ENCODE measurements at regions not wholly inside any gene's neighbourhood (a gene's known extent, or its start where the extent isn't known, plus 50 kb on each side); places are given as distances from the start of the nearest gene placed in this dataset.

DNA sequence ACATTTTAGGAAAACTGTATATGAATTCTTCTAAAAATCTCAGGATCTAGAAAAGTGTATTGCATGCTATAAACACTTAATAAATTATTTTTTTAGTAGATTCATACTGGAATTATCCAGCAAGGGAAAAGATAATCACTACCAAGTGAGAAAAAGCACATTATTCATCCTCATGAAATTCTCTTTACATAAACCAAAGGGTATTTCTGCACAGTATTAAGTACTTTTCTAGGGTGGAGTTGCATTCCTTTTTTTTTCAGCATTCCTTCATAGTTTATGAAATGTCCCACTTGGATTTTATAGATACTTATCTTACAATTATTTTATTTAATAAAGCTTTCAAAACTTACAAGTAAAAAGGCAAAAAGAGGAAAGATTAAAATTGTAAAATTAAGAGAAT is 403.3 kb downstream of the HGF start:
- no peak overlapping the region for H3K4me3 ChIP-seq (ENCODE audit: low read depth, low read length)
- TF ChIP-seq, protein P1, sequence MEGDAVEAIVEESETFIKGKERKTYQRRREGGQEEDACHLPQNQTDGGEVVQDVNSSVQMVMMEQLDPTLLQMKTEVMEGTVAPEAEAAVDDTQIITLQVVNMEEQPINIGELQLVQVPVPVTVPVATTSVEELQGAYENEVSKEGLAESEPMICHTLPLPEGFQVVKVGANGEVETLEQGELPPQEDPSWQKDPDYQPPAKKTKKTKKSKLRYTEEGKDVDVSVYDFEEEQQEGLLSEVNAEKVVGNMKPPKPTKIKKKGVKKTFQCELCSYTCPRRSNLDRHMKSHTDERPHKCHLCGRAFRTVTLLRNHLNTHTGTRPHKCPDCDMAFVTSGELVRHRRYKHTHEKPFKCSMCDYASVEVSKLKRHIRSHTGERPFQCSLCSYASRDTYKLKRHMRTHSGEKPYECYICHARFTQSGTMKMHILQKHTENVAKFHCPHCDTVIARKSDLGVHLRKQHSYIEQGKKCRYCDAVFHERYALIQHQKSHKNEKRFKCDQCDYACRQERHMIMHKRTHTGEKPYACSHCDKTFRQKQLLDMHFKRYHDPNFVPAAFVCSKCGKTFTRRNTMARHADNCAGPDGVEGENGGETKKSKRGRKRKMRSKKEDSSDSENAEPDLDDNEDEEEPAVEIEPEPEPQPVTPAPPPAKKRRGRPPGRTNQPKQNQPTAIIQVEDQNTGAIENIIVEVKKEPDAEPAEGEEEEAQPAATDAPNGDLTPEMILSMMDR (IDR thresholded peaks at IDR 0.05; ENCODE audit: borderline replicate concordance, insufficient read depth, low read depth, low read length) = no peak

DNA sequence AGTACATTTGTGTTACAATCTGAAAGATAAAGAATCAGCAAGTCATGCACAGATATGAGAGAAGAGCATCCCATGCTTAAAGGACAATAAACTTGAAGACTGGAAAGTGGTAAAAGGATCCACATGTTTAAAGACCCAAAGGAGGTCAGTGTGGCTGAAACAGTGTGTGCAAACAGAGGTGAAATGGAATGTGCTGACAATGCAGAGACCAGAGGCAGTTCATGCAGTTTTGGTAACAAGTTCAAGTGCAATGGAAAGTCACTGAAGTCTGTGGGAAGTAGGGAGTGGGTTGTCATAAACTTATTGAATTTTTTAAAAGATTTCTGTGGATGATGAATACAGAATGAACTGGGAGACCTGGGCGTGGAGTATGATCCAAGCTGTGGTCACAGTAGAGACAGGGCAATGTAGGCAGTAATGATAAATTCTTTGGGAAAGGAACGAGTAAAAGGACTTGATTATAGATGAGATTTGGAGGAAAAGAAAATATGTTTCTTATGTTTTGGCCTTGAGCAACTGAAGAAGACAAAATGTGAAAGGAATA is 408.0 kb downstream of the HGF start:
- TF ChIP-seq, protein P1 (IDR thresholded peaks at IDR 0.05; ENCODE audit: borderline replicate concordance, insufficient read depth, low read depth, low read length) = no peak

DNA sequence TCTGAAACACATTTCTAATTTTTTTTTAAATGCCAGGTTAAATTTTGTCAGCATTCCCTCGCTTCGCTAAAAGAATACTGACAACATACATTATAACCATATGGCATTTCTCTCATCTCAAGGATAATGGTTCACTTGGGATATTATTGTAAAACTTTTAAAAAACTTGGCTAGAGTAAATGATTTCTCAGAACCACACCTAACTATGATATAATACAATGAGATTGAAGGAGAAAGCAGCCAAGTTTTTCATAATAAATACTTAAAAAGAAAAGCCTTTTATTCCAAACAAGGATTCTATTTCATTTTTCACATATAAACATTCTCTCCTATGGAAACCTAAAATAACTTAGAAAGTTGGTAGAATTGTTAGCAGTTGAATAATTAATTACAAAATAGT is 413.9 kb downstream of the HGF start:
- TF ChIP-seq, protein P1 (IDR thresholded peaks at IDR 0.05; ENCODE audit: borderline replicate concordance, insufficient read depth, low read depth, low read length) = no peak

More for the DNA sequence above, 408.0 kb downstream of the HGF start:
- no peak overlapping the region for H3K4me3 ChIP-seq (ENCODE audit: low read depth, low read length)

DNA sequence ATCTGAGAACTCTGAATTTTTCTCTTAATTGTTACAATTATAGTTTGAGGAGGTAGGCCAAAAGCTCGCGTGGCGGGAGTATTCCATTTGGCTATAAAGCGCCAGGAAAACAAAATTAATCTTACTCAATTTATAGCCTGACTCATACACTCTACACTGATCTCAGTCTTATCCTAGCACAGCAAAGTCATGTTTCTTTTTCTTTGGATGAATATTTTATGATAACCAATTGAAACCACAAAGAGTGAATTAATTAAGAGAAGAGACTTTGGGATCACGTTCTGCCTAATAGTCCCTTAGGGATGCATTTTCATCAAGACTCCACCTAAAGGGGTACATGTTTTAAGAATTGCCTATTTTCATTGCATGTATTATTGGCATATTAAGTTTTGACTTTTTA is 420.8 kb downstream of the HGF start:
- TF ChIP-seq, protein P1 (IDR thresholded peaks at IDR 0.05; ENCODE audit: borderline replicate concordance, insufficient read depth, low read depth, low read length) = no peak
- no peak overlapping the region for H3K4me3 ChIP-seq (ENCODE audit: low read depth, low read length)

More for the DNA sequence above, 413.9 kb downstream of the HGF start:
- no peak overlapping the region for H3K4me3 ChIP-seq (ENCODE audit: low read depth, low read length)

DNA sequence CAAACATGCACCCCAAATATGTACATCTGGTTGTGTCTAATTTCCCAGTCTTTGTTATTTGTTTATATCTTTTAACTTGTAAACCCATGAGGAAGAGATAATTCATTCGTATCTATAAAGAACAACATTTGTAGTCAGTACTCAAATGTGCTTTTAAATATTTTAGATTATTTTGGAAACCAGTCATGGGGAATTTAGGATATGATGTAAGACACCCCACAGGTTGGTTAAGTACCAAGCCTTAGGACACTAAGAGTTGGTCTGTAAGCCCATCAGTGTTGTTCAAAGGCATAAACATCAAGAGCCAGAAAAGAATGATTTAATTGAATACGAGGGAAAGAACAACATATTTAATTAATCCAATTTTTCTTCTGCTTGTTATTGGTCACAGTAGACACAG is 421.1 kb upstream of the SEMA3C start:
- no peak overlapping the region for H3K4me3 ChIP-seq (ENCODE audit: low read depth, low read length)
- TF ChIP-seq, protein P1 (IDR thresholded peaks at IDR 0.05; ENCODE audit: borderline replicate concordance, insufficient read depth, low read depth, low read length) = no peak

DNA sequence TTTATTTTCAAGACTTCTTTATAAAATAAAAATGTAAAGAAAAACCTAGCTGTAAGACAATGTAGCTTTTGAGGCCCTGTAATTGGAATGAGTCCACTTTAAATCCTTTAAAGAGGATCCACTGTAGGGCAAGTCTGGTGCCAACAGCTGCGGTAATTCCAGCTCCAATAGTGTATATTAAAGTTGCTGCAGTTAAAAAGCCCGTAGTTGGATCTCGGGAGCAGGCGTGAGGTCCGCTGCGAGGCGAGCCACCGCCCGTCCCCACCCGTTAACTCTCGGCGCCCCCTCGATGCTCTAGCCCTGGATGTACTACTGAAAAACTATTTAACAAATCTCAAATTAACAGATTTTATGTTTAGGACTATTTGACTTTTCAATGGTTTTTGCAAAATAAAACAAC is 414.7 kb upstream of the SEMA3C start:
- TF ChIP-seq, protein P1 (IDR thresholded peaks at IDR 0.05; ENCODE audit: borderline replicate concordance, insufficient read depth, low read depth, low read length) = no peak
- H3K4me3 ChIP-seq (ENCODE audit: low read depth, low read length) = no peak overlapping the region

DNA sequence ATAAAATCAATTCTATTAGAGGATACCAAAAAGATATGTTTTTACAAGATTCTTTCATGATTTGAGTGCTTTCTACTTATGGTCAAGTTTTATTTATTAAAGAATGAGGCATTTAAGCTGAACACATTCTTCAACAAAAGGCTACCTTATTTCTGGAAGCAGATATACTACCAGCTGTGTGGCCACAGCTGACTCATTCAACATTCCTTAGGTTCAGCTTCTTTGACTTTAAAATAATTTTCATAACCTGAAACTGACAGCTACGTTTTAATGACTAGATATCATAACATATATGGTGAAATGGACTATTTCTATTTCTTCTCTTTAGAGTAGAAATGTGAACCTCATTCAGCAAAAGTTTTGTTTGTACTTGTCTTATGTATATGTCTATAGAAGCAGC is 414.2 kb upstream of the SEMA3C start:
- TF ChIP-seq, protein P1 (IDR thresholded peaks at IDR 0.05; ENCODE audit: borderline replicate concordance, insufficient read depth, low read depth, low read length) = no peak
- no peak overlapping the region for H3K4me3 ChIP-seq (ENCODE audit: low read depth, low read length)

Measured in GM12875 (cell line).